Skeletal muscle tissue (tissue), 3 donors: ENCODE measurements at regions not wholly inside any gene's neighbourhood (a gene's known extent, or its start where the extent isn't known, plus 50 kb on each side); places are given as distances from the start of the nearest gene placed in this dataset.
"Not testable (repeated sequence)": the region's sequence is repeated elsewhere in the genome, so short reads cannot be mapped to it uniquely, and the experiment has no call there.

Source experiments
- H3K27ac ChIP-seq: one replicate; pipeline ENCODE4 v1.7.0; 2013; ENCODE audit warnings: mild to moderate bottlenecking, low read depth, low read length, inconsistent platforms
- H3K27me3 ChIP-seq, 3 donors: one replicate each; pipeline ENCODE4 v1.7.0; 2013; ENCODE audit warnings: low read length in 3 of 3; ENCODE audit not compliant: control insufficient read depth in 3 of 3, insufficient read depth in 3 of 3
- H3K36me3 ChIP-seq, 3 donors: one replicate each; pipeline ENCODE4 v1.7.0; 2013; ENCODE audit warnings: low read length in 3 of 3; ENCODE audit not compliant: control insufficient read depth in 3 of 3, insufficient read depth in 3 of 3
- H3K4me1 ChIP-seq, 3 donors: one replicate each; pipeline ENCODE4 v1.7.0; 2013; ENCODE audit warnings: low read length in 3 of 3, mild to moderate bottlenecking in 3 of 3; ENCODE audit not compliant: control insufficient read depth in 3 of 3, insufficient read depth in 3 of 3
- H3K4me3 ChIP-seq, 3 donors: one replicate each; pipeline ENCODE4 v1.7.0; 2013; ENCODE audit warnings: low read length in 3 of 3
- H3K9ac ChIP-seq, 3 donors: one replicate each; pipeline ENCODE4 v1.7.0; 2013; ENCODE audit warnings: low read length in 3 of 3, mild to moderate bottlenecking in 3 of 3, moderate library complexity in 2 of 3, low read depth in 1 of 3
- H3K9me3 ChIP-seq, 3 donors: one replicate each; pipeline ENCODE4 v1.7.0; 2013; ENCODE audit warnings: low read length in 3 of 3; ENCODE audit not compliant: control insufficient read depth in 3 of 3
- donor health status: Osteomylitis.

DNA sequence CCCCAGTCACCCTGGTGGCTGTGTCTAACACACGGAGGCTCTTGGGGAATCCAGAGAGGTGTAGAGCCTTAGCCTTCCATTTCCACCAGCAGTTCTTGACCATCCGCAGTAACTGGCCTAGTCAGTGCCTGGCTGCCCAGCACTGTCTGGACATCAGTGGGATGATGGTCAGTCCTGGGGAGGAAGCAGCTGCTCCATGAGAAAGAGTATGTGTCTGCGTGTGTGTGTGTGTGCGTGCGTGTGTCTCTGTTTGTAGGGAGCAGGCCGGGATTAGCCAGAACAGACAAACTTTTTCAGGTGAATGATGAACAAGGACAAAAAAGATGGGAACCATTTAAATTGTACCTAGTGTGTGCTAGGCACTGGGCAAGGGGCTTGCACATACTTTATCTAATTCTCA, 109.3 kb upstream of the SYT13 start:
- no peak overlapping the region for H3K4me3 ChIP-seq

GRCh38 chr11:45394294-45395085, 108.3 kb upstream of the SYT13 start:
- Histone ChIP-seq H3K4me3 (no peak overlapping the region), H3K36me3 (no peaks in the 10 kb centered on the region), H3K4me1 (no peaks in the 10 kb centered on the region), H3K27me3 (peaks cover 0 to 3% (median 3%) of the 10 kb centered on the region in 3 donors), H3K9ac (no peak overlapping the region), H3K9me3 (no peaks in the 10 kb centered on the region), H3K27ac (no peak overlapping the region)

More for the DNA sequence above, 109.3 kb upstream of the SYT13 start:
- Histone ChIP-seq H3K36me3 (no peaks in the 10 kb centered on the region), H3K9me3 (no peaks in the 10 kb centered on the region), H3K27me3 (peaks cover 3 to 7% (median 3%) of the 10 kb centered on the region in 3 donors), H3K4me1 (no peaks in the 10 kb centered on the region), H3K9ac (no peak overlapping the region), H3K27ac (no peak overlapping the region)

DNA sequence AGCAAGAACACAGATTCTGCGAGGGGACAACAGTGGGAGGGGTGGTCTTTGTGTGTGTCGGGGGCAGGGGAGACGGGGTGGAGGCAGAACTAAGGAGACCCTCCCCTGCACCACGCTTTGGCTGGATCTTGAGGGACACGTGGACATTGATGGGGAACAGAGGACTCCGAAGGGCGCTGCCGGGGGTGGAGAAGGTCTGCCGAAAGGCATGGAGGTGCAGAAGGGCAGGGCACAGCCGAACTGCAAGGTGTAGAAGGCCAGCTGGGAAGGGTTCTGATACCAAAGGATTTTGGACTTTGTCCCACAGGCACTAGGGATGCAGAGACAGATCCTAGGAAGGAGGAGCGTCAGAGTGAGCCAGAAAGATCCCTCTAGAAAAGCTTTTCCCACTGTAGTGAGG, 107.7 kb upstream of the SYT13 start:
- Histone ChIP-seq H3K4me1 (no peaks in the 10 kb centered on the region), H3K9me3 (no peaks in the 10 kb centered on the region), H3K9ac (no peak overlapping the region), H3K27me3 (peaks cover 0 to 3% (median 3%) of the 10 kb centered on the region in 3 donors), H3K36me3 (no peaks in the 10 kb centered on the region), H3K4me3 (no peak overlapping the region), H3K27ac (no peak overlapping the region)

DNA sequence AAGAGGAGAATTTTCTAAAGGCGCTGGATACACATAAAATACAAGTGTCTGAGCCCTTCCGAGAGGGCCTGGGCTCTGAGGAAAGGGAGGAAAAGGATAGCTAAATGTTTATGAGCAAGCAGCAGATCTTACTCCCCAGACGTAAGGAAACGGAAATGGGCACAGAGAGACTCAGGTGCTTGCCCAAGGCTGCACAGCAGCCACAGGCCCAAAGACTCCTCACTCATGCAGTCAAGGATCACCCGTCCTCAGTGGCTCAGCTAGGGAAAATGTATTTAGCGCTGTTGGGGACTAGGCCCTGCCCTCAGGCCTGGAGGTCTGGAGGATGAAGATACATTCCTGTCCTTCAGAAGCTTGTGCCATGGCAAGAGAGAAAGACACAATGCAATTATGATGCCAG, 107.2 kb upstream of the SYT13 start:
- H3K9me3 ChIP-seq, result no peaks in the 10 kb centered on the region
- peaks cover 0 to 3% (median 3%) of the 10 kb centered on the region in 3 donors for H3K27me3 ChIP-seq
- no peaks in the 10 kb centered on the region for H3K4me1 ChIP-seq
- H3K27ac ChIP-seq, result no peak overlapping the region
- no peaks in the 10 kb centered on the region for H3K36me3 ChIP-seq
- no peak overlapping the region for H3K9ac ChIP-seq
- no peak overlapping the region for H3K4me3 ChIP-seq

- no peak overlapping the region for H3K4me3 ChIP-seq
These were observed 106.5 kb upstream of the SYT13 start for GRCh38 chr11:45392591-45393091.

GRCh38 chr11:45392154-45392553, 106.0 kb upstream of the SYT13 start:
- no peaks in the 10 kb centered on the region for H3K36me3 ChIP-seq
- no peak overlapping the region for H3K27ac ChIP-seq
- no peaks in the 10 kb centered on the region for H3K9me3 ChIP-seq
- peaks cover 0 to 6% (median 3%) of the 10 kb centered on the region in 3 donors for H3K27me3 ChIP-seq
- H3K4me1 ChIP-seq, result no peaks in the 10 kb centered on the region
- no peak overlapping the region for H3K9ac ChIP-seq
- no peak overlapping the region for H3K4me3 ChIP-seq

More at GRCh38 chr11:45392591-45393091, 106.5 kb upstream of the SYT13 start:
- Histone ChIP-seq H3K27ac (no peak overlapping the region), H3K27me3 (peaks cover 0 to 6% (median 3%) of the 10 kb centered on the region in 3 donors), H3K4me1 (no peaks in the 10 kb centered on the region), H3K9ac (no peak overlapping the region), H3K9me3 (no peaks in the 10 kb centered on the region), H3K36me3 (no peaks in the 10 kb centered on the region)

- Histone ChIP-seq H3K9ac (no peak overlapping the region), H3K9me3 (no peaks in the 10 kb centered on the region), H3K4me1 (no peaks in the 10 kb centered on the region), H3K36me3 (no peaks in the 10 kb centered on the region), H3K27ac (no peak overlapping the region), H3K4me3 (no peak overlapping the region), H3K27me3 (peaks cover 0 to 6% (median 4%) of the 10 kb centered on the region in 3 donors)
These were observed 105.2 kb upstream of the SYT13 start for GRCh38 chr11:45391168-45391850.

- no peaks in the 10 kb centered on the region for H3K36me3 ChIP-seq
- H3K27ac ChIP-seq, result no peak overlapping the region
- H3K4me3 ChIP-seq, result no peak overlapping the region
- no peak overlapping the region for H3K9ac ChIP-seq
- no peaks in the 10 kb centered on the region for H3K9me3 ChIP-seq
- H3K4me1 ChIP-seq, result no peaks in the 10 kb centered on the region
- H3K27me3 ChIP-seq, result peaks cover 6 to 8% (median 6%) of the 10 kb centered on the region in 3 donors
These were observed 104.3 kb upstream of the SYT13 start for GRCh38 chr11:45390407-45390806.

GRCh38 chr11:45388472-45388871, 102.3 kb upstream of the SYT13 start:
- no peak overlapping the region for H3K9ac ChIP-seq
- H3K27ac ChIP-seq, result no peak overlapping the region
- H3K36me3 ChIP-seq, result no peaks in the 10 kb centered on the region
- no peaks in the 10 kb centered on the region for H3K9me3 ChIP-seq
- H3K4me3 ChIP-seq, result no peak overlapping the region
- H3K4me1 ChIP-seq, result no peaks in the 10 kb centered on the region
- H3K27me3 ChIP-seq, result peaks cover 16 to 19% (median 17%) of the 10 kb centered on the region in 3 donors

GRCh38 chr11:45387885-45388284, 101.7 kb upstream of the SYT13 start:
- not testable (repeated sequence) for H3K4me3 ChIP-seq, H3K9ac ChIP-seq, H3K9me3 ChIP-seq, H3K27ac ChIP-seq, H3K36me3 ChIP-seq, H3K4me1 ChIP-seq
- peaks cover 17 to 19% (median 19%) of the 10 kb centered on the region in 3 donors for H3K27me3 ChIP-seq
